HG02763 (cell line): ENCODE measurements at regions not wholly inside any gene's neighbourhood (a gene's known extent, or its start where the extent isn't known, plus 50 kb on each side); places are given as distances from the start of the nearest gene placed in this dataset.

ENCODE experiments used
- ATAC-seq: cut with Tn5 transposase; IDR thresholded peaks from one replicate; pipeline ENCODE4 v1.9.1; 2021; ENCODE audit warnings: mild to moderate bottlenecking, moderate library complexity; ENCODE audit not compliant: unreplicated experiment

GRCh38 chr15:70476441-70476840 lies 286.9 kb downstream of the UACA start:
- ATAC-seq = no peak

GRCh38 chr15:70475921-70476320 lies 287.4 kb downstream of the UACA start:
- no peak for ATAC-seq

GRCh38 chr15:70475407-70475781 lies 288.0 kb downstream of the UACA start:
- no peak for ATAC-seq

- no peak for ATAC-seq
These were observed 288.6 kb downstream of the UACA start for GRCh38 chr15:70474471-70475406.

- ATAC-seq = no peak
These were observed 289.6 kb downstream of the UACA start for GRCh38 chr15:70473581-70474370.

GRCh38 chr15:70471517-70471916 lies 291.8 kb downstream of the UACA start:
- no peak for ATAC-seq

GRCh38 chr15:70470556-70471191 lies 292.7 kb downstream of the UACA start:
- no peak for ATAC-seq

- no peak for ATAC-seq
These were observed 293.5 kb downstream of the UACA start for GRCh38 chr15:70469651-70470555.

GRCh38 chr15:70469182-70469581 lies 294.2 kb downstream of the UACA start:
- ATAC-seq = no peak

GRCh38 chr15:70466895-70467529 lies 296.3 kb downstream of the UACA start:
- ATAC-seq = no peak

GRCh38 chr15:70466305-70466704 lies 297.1 kb downstream of the UACA start:
- no peak for ATAC-seq

GRCh38 chr15:70465812-70466211 lies 297.5 kb downstream of the UACA start:
- no peak for ATAC-seq

- peak; percentile 26 for ATAC-seq
These were observed 299.9 kb downstream of the UACA start for GRCh38 chr15:70463453-70463834.

GRCh38 chr15:70461992-70462391 lies 301.4 kb downstream of the UACA start:
- no peak for ATAC-seq

- no peak for ATAC-seq
These were observed 302.3 kb downstream of the UACA start for GRCh38 chr15:70461017-70461416.

- no peak for ATAC-seq
These were observed 304.0 kb downstream of the UACA start for GRCh38 chr15:70459312-70459711.

GRCh38 chr15:70453766-70454165 lies 309.6 kb downstream of the UACA start:
- no peak for ATAC-seq

- no peak for ATAC-seq
These were observed 310.1 kb downstream of the UACA start for GRCh38 chr15:70453238-70453637.

- ATAC-seq = no peak
These were observed 311.3 kb downstream of the UACA start for GRCh38 chr15:70451821-70452653.
